CD14-positive monocyte (primary cell): ENCODE measurements at regions not wholly inside any gene's neighbourhood (a gene's known extent, or its start where the extent isn't known, plus 50 kb on each side); places are given as distances from the start of the nearest gene placed in this dataset.
A peak's percentile ranks its signal among the peaks of the same experiment; 100 is the strongest.

Source experiments
- DNase-seq, 3 donors: peaks; one replicate each; pipeline ENCODE4 v3.0.0-alpha.2; 2011 to 2022
- H2AFZ ChIP-seq: 2 replicates; pipeline ENCODE4 v1.6.0; 2012; ENCODE audit warnings: mild to moderate bottlenecking, low read depth, low read length, inconsistent platforms; ENCODE audit not compliant: insufficient read depth, poor library complexity, severe bottlenecking
- H3K27ac ChIP-seq, 2 donors: 1 replicate in 1 of 2; 2 replicates in 1 of 2; pipeline ENCODE4 v1.5.1; 2012 to 2013; ENCODE audit warnings: low read length in 2 of 2, control low read depth in 1 of 2, inconsistent platforms in 1 of 2, low read depth in 1 of 2, mild to moderate bottlenecking in 1 of 2
- H3K27me3 ChIP-seq, 2 donors: one replicate each; pipeline versions ENCODE4 v1.6.0 to v1.6.1; 2011 to 2013; ENCODE audit warnings: low read length in 2 of 2; ENCODE audit not compliant: control insufficient read depth in 2 of 2, insufficient read depth in 2 of 2
- H3K36me3 ChIP-seq, 2 donors: replicated peaks in 1 of 2; 1 replicate in 1 of 2; 2 replicates in 1 of 2; pipeline versions ENCODE4 v1.5.1 to v1.6.1; 2012 to 2013; ENCODE audit warnings: low read length in 2 of 2, control low read depth in 1 of 2, inconsistent platforms in 1 of 2, mild to moderate bottlenecking in 1 of 2; ENCODE audit not compliant: insufficient read depth in 2 of 2, control insufficient read depth in 1 of 2
- H3K4me1 ChIP-seq, 2 donors: 1 replicate in 1 of 2; 2 replicates in 1 of 2; pipeline versions ENCODE4 v1.5.1 to v1.6.1; 2012 to 2013; ENCODE audit warnings: low read length in 2 of 2, control low read depth in 1 of 2, inconsistent platforms in 1 of 2, mild to moderate bottlenecking in 1 of 2, moderate library complexity in 1 of 2; ENCODE audit not compliant: insufficient read depth in 2 of 2, control insufficient read depth in 1 of 2
- H3K4me2 ChIP-seq: replicated peaks from 2 replicates; pipeline ENCODE3; 2012; ENCODE audit warnings: low read length, moderate library complexity, mild to moderate bottlenecking; ENCODE audit not compliant: poor library complexity, severe bottlenecking; ENCODE audit errors: extremely low read depth
- H3K4me3 ChIP-seq, 3 experiments: fragments of 200-600 bp in 1 of 3; sonication (generic) in 1 of 3; replicated peaks in 1 of 3; 1 replicate in 2 of 3; 2 replicates in 1 of 3; pipeline ENCODE4 v1.5.1; 2011 to 2013; ENCODE audit warnings: low read length in 3 of 3, mild to moderate bottlenecking in 3 of 3, control low read depth in 2 of 3, low read depth in 2 of 3, inconsistent platforms in 1 of 3, moderate library complexity in 1 of 3
- H3K79me2 ChIP-seq: 2 replicates; pipeline ENCODE4 v1.6.0; 2012; ENCODE audit warnings: mild to moderate bottlenecking, control low read depth, inconsistent platforms, low read length, moderate library complexity; ENCODE audit not compliant: insufficient read depth
- H3K9ac ChIP-seq: 2 replicates; pipeline ENCODE4 v1.6.0; 2017; ENCODE audit warnings: low read length, mild to moderate bottlenecking; ENCODE audit not compliant: insufficient read depth, poor library complexity, severe bottlenecking
- H3K9me3 ChIP-seq, 2 donors: replicated peaks in 1 of 2; 1 replicate in 1 of 2; 2 replicates in 1 of 2; pipeline versions ENCODE4 v1.5.1 to v1.6.1; 2012 to 2013; ENCODE audit warnings: low read length in 2 of 2, control low read depth in 1 of 2; ENCODE audit not compliant: control insufficient read depth in 1 of 2, insufficient read depth in 1 of 2
- H4K20me1 ChIP-seq: 2 replicates; pipeline ENCODE4 v1.6.0; 2012; ENCODE audit warnings: mild to moderate bottlenecking, low read length, control low read depth, moderate library complexity; ENCODE audit not compliant: insufficient read depth
- H3K27ac Mint-ChIP-seq, 7 donors: one replicate each; pipeline ENCODE4 v1.8.0; 2020; ENCODE audit warnings: mild to moderate bottlenecking in 7 of 7, mixed read lengths in 7 of 7, moderate library complexity in 6 of 7, inconsistent platforms in 2 of 7
- H3K27me3 Mint-ChIP-seq, 3 donors: one replicate each; pipeline ENCODE4 v1.8.0; 2021 to 2022; ENCODE audit warnings: low read depth in 3 of 3, mild to moderate bottlenecking in 3 of 3, mixed read lengths in 3 of 3, moderate library complexity in 3 of 3, inconsistent platforms in 1 of 3
- H3K36me3 Mint-ChIP-seq, 2 donors: one replicate each; pipeline ENCODE4 v1.8.0; 2020; ENCODE audit warnings: mixed read lengths in 2 of 2, inconsistent platforms in 1 of 2, mild to moderate bottlenecking in 1 of 2
- H3K4me1 Mint-ChIP-seq: one replicate; pipeline ENCODE4 v1.8.0; 2020; ENCODE audit warnings: mild to moderate bottlenecking, mixed read lengths
- H3K4me3 Mint-ChIP-seq, 2 donors: one replicate each; pipeline ENCODE4 v1.8.0; 2020; ENCODE audit warnings: mild to moderate bottlenecking in 2 of 2, mixed read lengths in 2 of 2, moderate library complexity in 1 of 2
- H3K9me3 Mint-ChIP-seq, 7 donors: one replicate each; pipeline ENCODE4 v1.8.0; 2020 to 2022; ENCODE audit warnings: mixed read lengths in 7 of 7, mild to moderate bottlenecking in 6 of 7, moderate library complexity in 6 of 7, inconsistent platforms in 2 of 7
- WGBS: methylation state at CpG from one replicate; pipeline ENCODE4 v1.1.5; 2013; ENCODE audit warnings: missing lambda C conversion rate; ENCODE audit not compliant: insufficient coverage; 5-methylcytosine and 5-hydroxymethylcytosine counted together
- intact Hi-C, 2 donors: fragments of 100-400 bp; cut with micrococcal nuclease; formaldehyde crosslinking; loops; one replicate each; pipeline versions ENCODE4 v1.15.0 to v1.15.1; 2023
- TF ChIP-seq, protein P1 (sequence below): fragments of 200-600 bp; IDR thresholded peaks from one replicate; pipeline ENCODE4 v1.8.0; 2022; ENCODE audit warnings: antibody characterized with exemption, mild to moderate bottlenecking

DNA sequence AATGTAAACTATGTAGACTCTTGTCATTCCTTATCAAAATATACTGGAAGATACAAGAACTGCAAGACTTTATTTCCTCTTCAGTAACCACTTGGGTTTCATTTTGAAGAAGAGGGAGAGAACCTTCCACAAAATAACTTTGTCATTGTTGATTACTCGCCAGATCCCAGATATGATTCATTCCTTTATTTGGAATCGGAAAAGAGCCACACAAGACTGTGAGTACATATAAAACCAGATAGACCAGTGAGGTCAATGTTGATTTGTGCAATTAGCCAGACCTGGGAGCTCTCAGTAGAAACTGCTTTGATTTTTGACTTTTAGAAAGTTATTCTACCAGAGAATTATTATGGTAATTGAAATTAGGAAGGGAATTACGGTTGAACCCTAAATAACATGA, 146.1 kb downstream of the TMEM167A start:
- Histone ChIP-seq H3K4me2 (no peak overlapping the region), H3K79me2 (no peaks in the 10 kb centered on the region), H3K9ac (no peak overlapping the region), H4K20me1 (no peaks in the 10 kb centered on the region), H2AFZ (no peak overlapping the region), H3K36me3 (no peaks in the 10 kb centered on the region), H3K4me3 (no peak overlapping the region), H3K27me3 (no peaks in the 10 kb centered on the region), H3K27ac (no peak overlapping the region), H3K4me1 (no peaks in the 10 kb centered on the region), H3K9me3 (peaks cover 0 to 5% of the 10 kb centered on the region in 2 donors)
- DNase-seq, result no peak
- peaks cover 0 to 2% (median 0%) of the 10 kb centered on the region in 3 donors for H3K27me3 Mint-ChIP-seq
- peaks cover 0 to 11% (median 4%) of the 10 kb centered on the region in 7 donors for H3K9me3 Mint-ChIP-seq
- no peaks in the 10 kb centered on the region for H3K4me1 Mint-ChIP-seq
- TF ChIP-seq, protein P1, sequence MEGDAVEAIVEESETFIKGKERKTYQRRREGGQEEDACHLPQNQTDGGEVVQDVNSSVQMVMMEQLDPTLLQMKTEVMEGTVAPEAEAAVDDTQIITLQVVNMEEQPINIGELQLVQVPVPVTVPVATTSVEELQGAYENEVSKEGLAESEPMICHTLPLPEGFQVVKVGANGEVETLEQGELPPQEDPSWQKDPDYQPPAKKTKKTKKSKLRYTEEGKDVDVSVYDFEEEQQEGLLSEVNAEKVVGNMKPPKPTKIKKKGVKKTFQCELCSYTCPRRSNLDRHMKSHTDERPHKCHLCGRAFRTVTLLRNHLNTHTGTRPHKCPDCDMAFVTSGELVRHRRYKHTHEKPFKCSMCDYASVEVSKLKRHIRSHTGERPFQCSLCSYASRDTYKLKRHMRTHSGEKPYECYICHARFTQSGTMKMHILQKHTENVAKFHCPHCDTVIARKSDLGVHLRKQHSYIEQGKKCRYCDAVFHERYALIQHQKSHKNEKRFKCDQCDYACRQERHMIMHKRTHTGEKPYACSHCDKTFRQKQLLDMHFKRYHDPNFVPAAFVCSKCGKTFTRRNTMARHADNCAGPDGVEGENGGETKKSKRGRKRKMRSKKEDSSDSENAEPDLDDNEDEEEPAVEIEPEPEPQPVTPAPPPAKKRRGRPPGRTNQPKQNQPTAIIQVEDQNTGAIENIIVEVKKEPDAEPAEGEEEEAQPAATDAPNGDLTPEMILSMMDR, result no peak
- H3K27ac Mint-ChIP-seq, result no peak overlapping the region
- intact Hi-C loops, result no loop called here
- no peaks in the 10 kb centered on the region for H3K36me3 Mint-ChIP-seq
- 80% methylated on average over 1 of the region's 3 CpGs for WGBS
- no peak overlapping the region for H3K4me3 Mint-ChIP-seq

DNA sequence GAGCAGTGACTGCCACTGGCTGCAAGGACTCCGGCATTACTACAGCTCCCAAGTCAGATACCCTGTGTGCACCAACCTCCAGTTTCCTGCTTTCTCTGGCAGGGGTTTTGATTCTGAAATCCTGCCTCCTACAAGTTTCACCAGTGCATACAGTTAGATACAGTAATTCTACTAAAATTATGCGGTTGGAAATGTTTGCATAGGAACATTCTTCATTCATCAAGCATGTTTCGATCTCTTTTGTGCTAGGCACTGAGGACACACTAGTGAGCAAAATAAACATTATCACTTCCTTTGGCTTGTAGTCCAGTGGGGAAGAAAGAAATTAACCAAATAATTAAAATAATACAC, 152.2 kb downstream of the TMEM167A start:
- 100% methylated on average over 1 of the region's 3 CpGs for WGBS

More for the DNA sequence above, 152.2 kb downstream of the TMEM167A start:
- H3K27ac ChIP-seq, result no peak overlapping the region
- intact Hi-C loops, result no loop called here
- no peak overlapping the region for H3K4me2 ChIP-seq
- Mint-ChIP-seq H3K4me1 (peaks cover 4% of the 10 kb centered on the region), H3K36me3 (no peaks in the 10 kb centered on the region), H3K9me3 (peaks cover 0 to 4% (median 0%) of the 10 kb centered on the region in 7 donors), H3K27me3 (peaks cover 0 to 2% (median 0%) of the 10 kb centered on the region in 3 donors), H3K27ac (peak overlapping the region in 1 of 7 donors; percentile 46), H3K4me3 (no peak overlapping the region)
- no peaks in the 10 kb centered on the region for H3K36me3 ChIP-seq
- DNase-seq, result no peak
- TF ChIP-seq, protein P1, result no peak
- H3K4me3 ChIP-seq, result no peak overlapping the region
- no peaks in the 10 kb centered on the region for H3K4me1 ChIP-seq
- no peaks in the 10 kb centered on the region for H3K9me3 ChIP-seq
- H3K9ac ChIP-seq, result no peak overlapping the region
- no peaks in the 10 kb centered on the region for H4K20me1 ChIP-seq
- no peaks in the 10 kb centered on the region for H3K27me3 ChIP-seq
- H2AFZ ChIP-seq, result no peak overlapping the region
- H3K79me2 ChIP-seq, result no peaks in the 10 kb centered on the region
